ENCODE measurements at regions not wholly inside any gene's neighbourhood (a gene's known extent, or its start where the extent isn't known, plus 50 kb on each side); places are given as distances from the start of the nearest gene placed in this dataset.
"Not testable (repeated sequence)": the region's sequence is repeated elsewhere in the genome, so short reads cannot be mapped to it uniquely, and the experiment has no call there.

- H3K27me3 Mint-ChIP-seq (ENCODE audit: low read depth), result peaks cover 11% of the 10 kb centered on the region
Measured at GRCh38 chr2:224167781-224168180, 128.7 kb upstream of the SERPINE2 start.

DNA sequence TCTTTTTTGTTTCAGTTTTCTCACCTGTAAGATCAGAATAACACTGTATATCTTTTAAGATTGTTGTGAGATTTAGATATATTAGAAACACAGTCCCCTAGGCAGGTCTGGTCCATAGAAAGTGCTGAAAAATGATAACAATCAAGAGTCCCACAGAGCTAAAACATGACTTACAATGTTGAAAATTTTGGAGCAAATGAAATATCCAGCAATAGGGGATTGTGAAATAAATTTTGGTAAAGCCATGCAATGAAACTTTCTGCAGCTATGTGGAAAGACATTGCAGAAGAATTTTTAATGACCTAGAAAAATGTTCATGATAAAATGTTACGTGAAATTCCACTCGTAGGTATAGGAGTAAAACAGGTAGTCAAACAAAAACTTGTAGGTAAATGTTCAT lies 127.6 kb upstream of the SERPINE2 start:
- H3K4me1 Mint-ChIP-seq (ENCODE audit: low read depth), result no peaks in the 10 kb centered on the region
- DNase-seq (no peak), ATAC-seq (no peak)
- H3K4me3 Mint-ChIP-seq, result no peak overlapping the region
- CTCF ChIA-PET, result no interaction called here
- peaks cover 11% of the 10 kb centered on the region for H3K27me3 Mint-ChIP-seq (ENCODE audit: low read depth)
- H3K27ac Mint-ChIP-seq, result no peak overlapping the region
- POLR2A ChIA-PET, result no interaction called here
- no peaks in the 10 kb centered on the region for H3K36me3 Mint-ChIP-seq (ENCODE audit: low read depth)
- no peaks in the 10 kb centered on the region for H3K9me3 Mint-ChIP-seq (ENCODE audit: insufficient read depth)

More at GRCh38 chr2:224167781-224168180, 128.7 kb upstream of the SERPINE2 start:
- ATAC-seq; H3K9me3 Mint-ChIP-seq (ENCODE audit: insufficient read depth); H3K4me1 Mint-ChIP-seq (ENCODE audit: low read depth); H3K4me3 Mint-ChIP-seq; CTCF ChIA-PET; DNase-seq; H3K36me3 Mint-ChIP-seq (ENCODE audit: low read depth); H3K27ac Mint-ChIP-seq; POLR2A ChIA-PET: not testable (repeated sequence)

DNA sequence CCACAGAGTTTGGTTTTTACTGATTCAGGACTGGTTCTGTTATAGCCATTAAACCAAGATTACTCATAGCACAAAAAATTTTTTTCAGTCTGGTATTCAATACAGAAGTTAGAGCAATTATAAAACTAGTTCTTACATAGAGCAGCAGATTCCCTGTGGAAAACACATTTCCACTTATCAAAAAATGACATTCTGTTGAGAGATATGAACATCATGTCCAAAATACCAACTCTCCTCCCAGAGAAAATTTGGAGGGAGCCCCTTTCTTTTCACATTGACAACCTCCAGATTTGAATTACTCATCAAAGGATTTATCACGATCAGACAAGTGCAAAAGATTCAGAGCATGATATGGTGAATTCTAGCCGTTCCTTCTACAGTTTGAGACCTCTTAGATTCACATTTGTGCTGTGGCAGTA lies 126.8 kb upstream of the SERPINE2 start:
- H3K9me3 Mint-ChIP-seq (ENCODE audit: insufficient read depth), result no peaks in the 10 kb centered on the region
- no peak for ATAC-seq
- no peak overlapping the region for H3K4me3 Mint-ChIP-seq
- CTCF ChIA-PET, result interaction anchor here (0.7 kb wide), 1 partner anchor 237 kb away, joined by 3 read pairs; no protein-coding TSS in a partner anchor
- no peak for DNase-seq
- no peak overlapping the region for H3K27ac Mint-ChIP-seq
- H3K27me3 Mint-ChIP-seq (ENCODE audit: low read depth), result peaks cover 11% of the 10 kb centered on the region
- POLR2A ChIA-PET, result no interaction called here
- H3K4me1 Mint-ChIP-seq (ENCODE audit: low read depth), result no peaks in the 10 kb centered on the region
- H3K36me3 Mint-ChIP-seq (ENCODE audit: low read depth), result no peaks in the 10 kb centered on the region

- POLR2A ChIA-PET, result no interaction called here
- H3K4me1 Mint-ChIP-seq (ENCODE audit: low read depth), result no peaks in the 10 kb centered on the region
- peaks cover 11% of the 10 kb centered on the region for H3K27me3 Mint-ChIP-seq (ENCODE audit: low read depth)
- no peak for DNase-seq
- CTCF ChIA-PET, result no interaction called here
- no peak overlapping the region for H3K27ac Mint-ChIP-seq
- H3K36me3 Mint-ChIP-seq (ENCODE audit: low read depth), result no peaks in the 10 kb centered on the region
- no peak for ATAC-seq
- no peak overlapping the region for H3K4me3 Mint-ChIP-seq
- no peaks in the 10 kb centered on the region for H3K9me3 Mint-ChIP-seq (ENCODE audit: insufficient read depth)
Measured at GRCh38 chr2:224163566-224164307, 124.7 kb upstream of the SERPINE2 start.

- ChIA-PET CTCF (no interaction called here), POLR2A (no interaction called here)
- no peak overlapping the region for H3K4me3 Mint-ChIP-seq
- ATAC-seq, result no peak
- DNase-seq, result no peak
- H3K9me3 Mint-ChIP-seq (ENCODE audit: insufficient read depth), result no peaks in the 10 kb centered on the region
- peaks cover 11% of the 10 kb centered on the region for H3K27me3 Mint-ChIP-seq (ENCODE audit: low read depth)
- no peaks in the 10 kb centered on the region for H3K4me1 Mint-ChIP-seq (ENCODE audit: low read depth)
- H3K27ac Mint-ChIP-seq, result no peak overlapping the region
- no peaks in the 10 kb centered on the region for H3K36me3 Mint-ChIP-seq (ENCODE audit: low read depth)
Measured at GRCh38 chr2:224162122-224162521, 123.0 kb upstream of the SERPINE2 start.

DNA sequence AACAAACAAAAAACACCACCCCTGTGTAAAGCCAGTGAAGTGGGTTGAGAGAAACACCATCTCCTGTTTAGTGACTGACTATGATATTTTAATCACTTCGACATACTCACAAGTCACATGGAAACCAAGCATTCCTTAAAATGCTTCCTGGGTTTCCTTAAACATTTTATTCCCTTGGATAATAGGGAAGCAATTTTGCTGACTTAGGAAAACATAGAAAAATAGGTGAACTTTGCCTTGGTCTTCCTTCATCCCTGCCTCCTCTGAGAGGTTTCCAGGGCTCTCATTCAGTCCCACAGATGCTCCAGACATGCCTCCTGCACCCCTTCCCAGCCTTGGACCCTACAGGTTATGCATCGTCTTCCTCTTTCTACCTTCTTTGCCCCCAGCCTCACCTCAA lies 122.6 kb upstream of the SERPINE2 start:
- H3K4me3 Mint-ChIP-seq, result no peak overlapping the region
- H3K4me1 Mint-ChIP-seq (ENCODE audit: low read depth), result no peaks in the 10 kb centered on the region
- no peaks in the 10 kb centered on the region for H3K9me3 Mint-ChIP-seq (ENCODE audit: insufficient read depth)
- H3K36me3 Mint-ChIP-seq (ENCODE audit: low read depth), result no peaks in the 10 kb centered on the region
- CTCF ChIA-PET, result no interaction called here
- DNase-seq, result no peak
- H3K27ac Mint-ChIP-seq, result no peak overlapping the region
- peaks cover 9% of the 10 kb centered on the region for H3K27me3 Mint-ChIP-seq (ENCODE audit: low read depth)
- POLR2A ChIA-PET, result no interaction called here
- ATAC-seq, result no peak

GRCh38 chr2:224160917-224161316 lies 121.8 kb upstream of the SERPINE2 start:
- CTCF ChIA-PET, result no interaction called here
- peaks cover 7% of the 10 kb centered on the region for H3K27me3 Mint-ChIP-seq (ENCODE audit: low read depth)
- no peak for ATAC-seq
- H3K27ac Mint-ChIP-seq, result no peak overlapping the region
- H3K9me3 Mint-ChIP-seq (ENCODE audit: insufficient read depth), result no peaks in the 10 kb centered on the region
- no peak for DNase-seq
- POLR2A ChIA-PET, result no interaction called here
- H3K36me3 Mint-ChIP-seq (ENCODE audit: low read depth), result no peaks in the 10 kb centered on the region
- no peak overlapping the region for H3K4me3 Mint-ChIP-seq
- no peaks in the 10 kb centered on the region for H3K4me1 Mint-ChIP-seq (ENCODE audit: low read depth)

DNA sequence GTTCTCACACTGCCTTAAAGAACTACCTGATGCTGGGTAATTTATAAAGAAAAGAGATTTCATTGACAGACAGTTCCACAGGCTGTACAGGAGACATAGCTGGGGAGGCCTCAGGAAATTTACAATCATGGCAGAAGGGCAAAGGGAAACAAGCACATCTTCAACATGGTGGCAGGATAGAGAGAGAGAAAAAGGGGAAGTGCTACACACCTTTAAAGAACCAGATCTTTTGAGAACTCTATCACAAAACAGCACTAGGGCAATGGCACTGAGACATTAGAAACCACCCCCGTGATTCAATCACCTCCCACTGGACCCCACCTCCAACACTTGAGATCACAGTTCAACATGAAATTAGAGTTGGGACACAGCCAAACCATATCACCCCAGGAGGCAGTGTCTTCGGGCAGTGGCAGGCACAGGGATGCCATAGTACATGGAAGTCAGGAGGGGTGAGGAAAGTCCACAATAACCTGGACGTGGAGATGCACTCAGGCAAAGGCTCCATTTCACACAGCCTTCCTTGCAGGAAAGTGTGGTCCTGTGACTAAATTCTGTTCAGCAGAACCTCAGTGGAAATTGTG lies 120.4 kb upstream of the SERPINE2 start:
- POLR2A ChIA-PET, result no interaction called here
- CTCF ChIA-PET, result no interaction called here
- H3K9me3 Mint-ChIP-seq (ENCODE audit: insufficient read depth), result no peaks in the 10 kb centered on the region
- no peak overlapping the region for H3K27ac Mint-ChIP-seq
- no peak overlapping the region for H3K4me3 Mint-ChIP-seq
- ATAC-seq (no peak), DNase-seq (no peak)
- no peaks in the 10 kb centered on the region for H3K36me3 Mint-ChIP-seq (ENCODE audit: low read depth)
- H3K4me1 Mint-ChIP-seq (ENCODE audit: low read depth), result no peaks in the 10 kb centered on the region
- peaks cover 2% of the 10 kb centered on the region for H3K27me3 Mint-ChIP-seq (ENCODE audit: low read depth)

DNA sequence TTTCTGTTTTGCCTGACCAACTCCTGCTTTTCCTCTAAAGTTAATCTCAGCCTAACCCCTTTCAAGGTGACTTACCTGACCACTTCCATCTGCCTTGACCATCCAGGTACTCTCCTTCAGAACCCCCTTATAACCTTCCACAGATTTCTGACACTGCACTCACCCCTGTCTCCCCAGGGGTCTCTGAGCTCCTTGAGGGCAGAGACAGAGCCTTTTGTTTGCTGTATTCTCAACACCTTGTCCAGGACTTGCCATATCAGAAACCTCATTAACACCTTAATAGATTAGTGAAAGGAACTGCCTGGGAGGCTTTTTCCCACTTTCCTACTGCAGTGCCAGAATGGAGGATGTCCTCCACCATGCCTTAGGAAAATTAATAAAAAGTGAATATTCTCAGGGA lies 119.7 kb upstream of the SERPINE2 start:
- CTCF ChIA-PET, result no interaction called here
- Mint-ChIP-seq H3K4me1 (ENCODE audit: low read depth) (no peaks in the 10 kb centered on the region), H3K9me3 (ENCODE audit: insufficient read depth) (no peaks in the 10 kb centered on the region), H3K4me3 (no peak overlapping the region), H3K27me3 (ENCODE audit: low read depth) (no peaks in the 10 kb centered on the region), H3K36me3 (ENCODE audit: low read depth) (no peaks in the 10 kb centered on the region), H3K27ac (no peak overlapping the region)
- ATAC-seq (no peak), DNase-seq (no peak)
- POLR2A ChIA-PET, result no interaction called here

DNA sequence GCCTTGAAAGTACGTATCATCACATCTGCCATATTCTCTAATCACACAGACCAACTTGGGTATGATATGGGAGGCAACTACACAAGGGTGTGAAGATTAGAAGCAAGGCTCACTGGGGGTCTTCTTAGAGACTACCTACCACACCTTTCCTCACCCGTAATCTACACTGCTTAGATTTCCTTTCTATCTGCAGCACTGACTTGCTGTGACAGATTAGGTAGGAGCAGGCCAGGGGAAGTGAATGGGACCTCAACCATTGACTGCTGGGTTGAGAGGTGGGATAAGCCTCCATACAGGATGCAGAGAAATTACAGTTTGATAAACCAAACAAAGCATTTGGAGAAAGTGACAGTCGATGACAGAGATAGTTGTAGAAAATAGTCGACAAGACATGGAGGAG lies 119.0 kb upstream of the SERPINE2 start:
- no peaks in the 10 kb centered on the region for H3K9me3 Mint-ChIP-seq (ENCODE audit: insufficient read depth)
- no peaks in the 10 kb centered on the region for H3K27me3 Mint-ChIP-seq (ENCODE audit: low read depth)
- ATAC-seq (no peak), DNase-seq (no peak)
- no peak overlapping the region for H3K4me3 Mint-ChIP-seq
- H3K4me1 Mint-ChIP-seq (ENCODE audit: low read depth), result no peaks in the 10 kb centered on the region
- H3K27ac Mint-ChIP-seq, result no peak overlapping the region
- H3K36me3 Mint-ChIP-seq (ENCODE audit: low read depth), result no peaks in the 10 kb centered on the region
- POLR2A ChIA-PET, result no interaction called here
- CTCF ChIA-PET, result no interaction called here

- no peaks in the 10 kb centered on the region for H3K36me3 Mint-ChIP-seq (ENCODE audit: low read depth)
- H3K4me1 Mint-ChIP-seq (ENCODE audit: low read depth), result no peaks in the 10 kb centered on the region
- no peak for DNase-seq
- no peaks in the 10 kb centered on the region for H3K9me3 Mint-ChIP-seq (ENCODE audit: insufficient read depth)
- no peak overlapping the region for H3K4me3 Mint-ChIP-seq
- no peak overlapping the region for H3K27ac Mint-ChIP-seq
- H3K27me3 Mint-ChIP-seq (ENCODE audit: low read depth), result no peaks in the 10 kb centered on the region
- CTCF ChIA-PET, result no interaction called here
- ATAC-seq, result no peak
- POLR2A ChIA-PET, result no interaction called here
Measured at GRCh38 chr2:224157655-224158054, 118.6 kb upstream of the SERPINE2 start.

DNA sequence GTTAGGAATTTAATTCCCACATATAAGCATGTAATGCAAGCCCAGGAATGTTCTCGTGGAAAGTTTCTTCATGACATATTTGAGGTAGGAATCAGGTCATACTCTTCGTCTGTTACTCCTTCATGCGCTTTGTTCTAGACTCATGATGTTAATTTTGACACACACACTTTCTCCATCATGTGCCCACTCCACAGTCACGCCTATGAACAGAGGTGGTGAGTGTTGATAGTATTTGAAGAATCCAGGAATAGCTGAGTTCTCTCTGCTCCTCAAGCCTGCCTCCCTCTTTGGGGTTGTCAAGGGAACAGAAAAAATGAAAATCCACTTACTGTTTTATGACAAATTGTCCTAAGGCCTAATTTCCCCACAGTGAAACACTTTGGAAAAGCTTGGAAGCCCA lies 117.3 kb upstream of the SERPINE2 start:
- Mint-ChIP-seq H3K9me3 (ENCODE audit: insufficient read depth) (no peaks in the 10 kb centered on the region), H3K27me3 (ENCODE audit: low read depth) (no peaks in the 10 kb centered on the region), H3K4me1 (ENCODE audit: low read depth) (no peaks in the 10 kb centered on the region), H3K27ac (no peak overlapping the region), H3K36me3 (ENCODE audit: low read depth) (no peaks in the 10 kb centered on the region), H3K4me3 (no peak overlapping the region)
- DNase-seq (no peak), ATAC-seq (no peak)
- CTCF ChIA-PET, result no interaction called here
- POLR2A ChIA-PET, result no interaction called here

GRCh38 chr2:224155896-224156295 lies 116.8 kb upstream of the SERPINE2 start:
- no peak for ATAC-seq
- Mint-ChIP-seq H3K4me3 (no peak overlapping the region), H3K4me1 (ENCODE audit: low read depth) (no peaks in the 10 kb centered on the region), H3K9me3 (ENCODE audit: insufficient read depth) (no peaks in the 10 kb centered on the region), H3K27ac (no peak overlapping the region), H3K36me3 (ENCODE audit: low read depth) (no peaks in the 10 kb centered on the region), H3K27me3 (ENCODE audit: low read depth) (no peaks in the 10 kb centered on the region)
- POLR2A ChIA-PET, result no interaction called here
- DNase-seq, result no peak
- CTCF ChIA-PET, result no interaction called here
